Endothelial cell of hepatic sinusoid (primary cell): ENCODE measurements at regions not wholly inside any gene's neighbourhood (a gene's known extent, or its start where the extent isn't known, plus 50 kb on each side); places are given as distances from the start of the nearest gene placed in this dataset.
"Not testable (repeated sequence)": the region's sequence is repeated elsewhere in the genome, so short reads cannot be mapped to it uniquely, and the experiment has no call there.

ENCODE experiments used
- in situ Hi-C: cut with HindIII; loops from 2 replicates; pipeline ENCODE4 v1.10.0; 2017; ENCODE audit warnings: low sequenced_read_pairs

DNA sequence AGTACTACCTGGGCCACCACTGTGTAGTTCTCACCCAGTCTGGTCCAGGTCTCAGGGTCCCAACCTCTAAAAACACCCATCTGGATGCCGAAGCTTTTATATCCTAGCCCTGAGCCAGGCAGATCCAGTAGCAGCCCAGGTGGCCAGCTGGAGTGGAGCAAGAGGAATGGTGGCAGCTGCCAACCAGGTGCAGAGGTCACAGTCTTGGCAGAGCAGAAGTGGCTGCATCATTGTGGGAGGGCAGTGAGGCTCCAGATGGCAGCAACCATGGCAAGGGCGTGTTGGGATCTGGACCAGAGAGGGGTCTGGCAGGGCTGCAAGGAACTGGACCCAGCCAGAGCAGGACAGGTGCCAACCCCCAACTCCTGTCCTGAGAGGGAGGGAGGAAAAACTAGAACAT, 72.2 kb upstream of the AGAP1 start:
- in situ Hi-C loops = no loop called here

- in situ Hi-C loops = no loop called here
Observed at GRCh38 chr2:235430366-235431083, 63.3 kb upstream of the AGAP1 start.

- in situ Hi-C loops = no loop called here
Observed at GRCh38 chr2:235432741-235433520, 60.9 kb upstream of the AGAP1 start.

DNA sequence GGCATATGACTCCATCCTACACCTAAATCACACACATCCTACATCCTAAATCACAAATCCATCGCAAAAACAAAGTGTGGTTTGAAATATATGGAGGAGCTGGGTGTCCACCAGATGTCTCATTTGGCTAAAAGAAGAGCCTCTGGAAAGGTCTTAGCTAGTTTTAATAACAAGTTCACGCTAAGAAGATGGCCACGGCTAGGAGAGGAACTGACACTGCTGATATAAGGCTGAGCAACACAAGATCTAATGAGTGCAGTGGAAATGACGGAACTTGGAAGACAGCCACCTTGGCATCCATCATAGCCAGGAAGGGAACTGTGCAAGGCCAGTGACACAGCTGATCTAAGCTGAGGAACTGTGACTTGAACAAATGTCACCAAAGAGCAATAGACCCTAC, 60.0 kb upstream of the AGAP1 start:
- in situ Hi-C loops = no loop called here

GRCh38 chr2:235439959-235440662, 53.7 kb upstream of the AGAP1 start:
- in situ Hi-C loops = loop anchor here (5.0 kb wide), 3 partner anchors 38 to 127 kb away; no protein-coding TSS in a partner anchor

GRCh38 chr2:235443580-235443979, 50.3 kb upstream of the AGAP1 start:
- in situ Hi-C loops = not testable (repeated sequence)
